Common myeloid progenitor, CD34-positive (primary cell): ENCODE measurements at regions not wholly inside any gene's neighbourhood (a gene's known extent, or its start where the extent isn't known, plus 50 kb on each side); places are given as distances from the start of the nearest gene placed in this dataset.

Experiments
- CTCF ChIA-PET: fragments of 350-600 bp; sonication (Branson Sonifier 250); formaldehyde crosslinking; loops from one replicate; lab custom pipeline; 2021; ENCODE audit warnings: antibody characterized with exemption; lab: Charles Lee
- POLR2A ChIA-PET: fragments of 350-600 bp; sonication (Branson Sonifier 250); formaldehyde crosslinking; loops from one replicate; lab custom pipeline; 2021; ENCODE audit warnings: antibody characterized with exemption; lab: Charles Lee
- DNase-seq, 3 donors: peaks; one replicate each; pipeline versions ENCODE4 v3.0.0 to v3.0.0-alpha.2; 2013
- H3K27ac ChIP-seq, 2 experiments: 1 replicate in 1 of 2; 2 replicates in 1 of 2; pipeline ENCODE4 v1.7.0; 2013; ENCODE audit warnings: inconsistent platforms in 2 of 2, low read length in 2 of 2, mild to moderate bottlenecking in 2 of 2, low read depth in 1 of 2, moderate library complexity in 1 of 2; ENCODE audit not compliant: severe bottlenecking in 2 of 2, insufficient read depth in 1 of 2, poor library complexity in 1 of 2
- H3K27me3 ChIP-seq, 5 experiments: replicated peaks in 2 of 5; 1 replicate in 3 of 5; 2 replicates in 2 of 5; pipeline versions ENCODE4 v1.6.1 to v1.7.0; 2013; ENCODE audit warnings: low read length in 4 of 5, mild to moderate bottlenecking in 2 of 5, moderate library complexity in 2 of 5, inconsistent platforms in 1 of 5; ENCODE audit not compliant: insufficient read depth in 5 of 5, control insufficient read depth in 4 of 5
- H3K36me3 ChIP-seq, 4 experiments: 1 replicate in 2 of 4; 2 replicates in 2 of 4; pipeline versions ENCODE4 v1.6.1 to v1.7.0; 2013; ENCODE audit warnings: low read length in 3 of 4, control low read depth in 1 of 4, mild to moderate bottlenecking in 1 of 4; ENCODE audit not compliant: control insufficient read depth in 4 of 4, insufficient read depth in 4 of 4
- H3K4me1 ChIP-seq, 4 experiments: 1 replicate in 3 of 4; 2 replicates in 1 of 4; pipeline versions ENCODE4 v1.6.1 to v1.7.1; 2013; ENCODE audit warnings: low read length in 3 of 4, mild to moderate bottlenecking in 3 of 4, control low read depth in 1 of 4, inconsistent platforms in 1 of 4, moderate library complexity in 1 of 4; ENCODE audit not compliant: control insufficient read depth in 4 of 4, insufficient read depth in 4 of 4; ENCODE audit errors: control extremely low read depth in 1 of 4
- H3K4me3 ChIP-seq, 7 experiments: 1 replicate in 4 of 7; 2 replicates in 3 of 7; pipeline versions ENCODE4 v1.5.1 to v1.7.0; 2013; ENCODE audit warnings: mild to moderate bottlenecking in 7 of 7, low read length in 6 of 7, moderate library complexity in 6 of 7, inconsistent platforms in 2 of 7, low read depth in 2 of 7, control low read depth in 1 of 7; ENCODE audit not compliant: insufficient read depth in 4 of 7, control insufficient read depth in 1 of 7; ENCODE audit errors: extremely low read depth in 1 of 7
- H3K9me3 ChIP-seq, 5 experiments: 1 replicate in 4 of 5; 2 replicates in 1 of 5; pipeline versions ENCODE4 v1.6.1 to v1.7.1; 2013; ENCODE audit warnings: low read length in 4 of 5, mild to moderate bottlenecking in 2 of 5, inconsistent platforms in 1 of 5, low read depth in 1 of 5, moderate library complexity in 1 of 5; ENCODE audit not compliant: control insufficient read depth in 4 of 5, insufficient read depth in 2 of 5; ENCODE audit errors: control extremely low read depth in 1 of 5
- WGBS: methylation state at CpG from one replicate; pipeline ENCODE4 v1.1.5; 2013; ENCODE audit not compliant: insufficient coverage; 5-methylcytosine and 5-hydroxymethylcytosine counted together

GRCh38 chr14:53896726-53897125 is 59.9 kb downstream of the BMP4 start:
- ChIA-PET POLR2A (no interaction called here), CTCF (no interaction called here)
- H3K27me3 ChIP-seq = peaks cover 2 to 14% (median 3%) of the 10 kb centered on the region in 5 experiments
- no CpG with 5 or more reads among the region's 1 CpG for WGBS
- no peaks in the 10 kb centered on the region for H3K9me3 ChIP-seq
- H3K4me3 ChIP-seq = no peak overlapping the region
- DNase-seq = no peak
- H3K27ac ChIP-seq = no peak overlapping the region
- H3K4me1 ChIP-seq = no peaks in the 10 kb centered on the region
- no peaks in the 10 kb centered on the region for H3K36me3 ChIP-seq

GRCh38 chr14:53894456-53894855 is 62.2 kb downstream of the BMP4 start:
- DNase-seq = no peak
- no CpG with 5 or more reads among the region's 2 CpGs for WGBS
- H3K4me1 ChIP-seq = no peaks in the 10 kb centered on the region

GRCh38 chr14:53893374-53893773 is 63.3 kb downstream of the BMP4 start:
- CTCF ChIA-PET = no interaction called here
- peaks cover 2 to 16% (median 4%) of the 10 kb centered on the region in 5 experiments for H3K27me3 ChIP-seq
- POLR2A ChIA-PET = no interaction called here
- H3K4me3 ChIP-seq = no peak overlapping the region
- no peak for DNase-seq
- no CpG with 5 or more reads among the region's 2 CpGs for WGBS
- H3K9me3 ChIP-seq = no peaks in the 10 kb centered on the region
- no peaks in the 10 kb centered on the region for H3K4me1 ChIP-seq
- no peak overlapping the region for H3K27ac ChIP-seq
- H3K36me3 ChIP-seq = no peaks in the 10 kb centered on the region

More at GRCh38 chr14:53894456-53894855, 62.2 kb downstream of the BMP4 start:
- Histone ChIP-seq H3K4me3 (no peak overlapping the region), H3K36me3 (no peaks in the 10 kb centered on the region), H3K9me3 (no peaks in the 10 kb centered on the region), H3K27ac (no peak overlapping the region), H3K27me3 (peaks cover 2 to 16% (median 4%) of the 10 kb centered on the region in 5 experiments)
- ChIA-PET POLR2A (no interaction called here), CTCF (no interaction called here)

- no peaks in the 10 kb centered on the region for H3K9me3 ChIP-seq
- H3K27ac ChIP-seq = no peak overlapping the region
- H3K4me3 ChIP-seq = no peak overlapping the region
- no peaks in the 10 kb centered on the region for H3K36me3 ChIP-seq
- ChIA-PET CTCF (no interaction called here), POLR2A (no interaction called here)
- no peak for DNase-seq
- H3K27me3 ChIP-seq = peaks cover 2 to 10% (median 4%) of the 10 kb centered on the region in 5 experiments
- 51% methylated on average over 2 of the region's 3 CpGs for WGBS
- H3K4me1 ChIP-seq = no peaks in the 10 kb centered on the region
Observed at GRCh38 chr14:53890611-53891101, 66.0 kb downstream of the BMP4 start.

- H3K4me1 ChIP-seq = no peaks in the 10 kb centered on the region
Observed at GRCh38 chr14:53888535-53889386, 67.9 kb downstream of the BMP4 start.

DNA sequence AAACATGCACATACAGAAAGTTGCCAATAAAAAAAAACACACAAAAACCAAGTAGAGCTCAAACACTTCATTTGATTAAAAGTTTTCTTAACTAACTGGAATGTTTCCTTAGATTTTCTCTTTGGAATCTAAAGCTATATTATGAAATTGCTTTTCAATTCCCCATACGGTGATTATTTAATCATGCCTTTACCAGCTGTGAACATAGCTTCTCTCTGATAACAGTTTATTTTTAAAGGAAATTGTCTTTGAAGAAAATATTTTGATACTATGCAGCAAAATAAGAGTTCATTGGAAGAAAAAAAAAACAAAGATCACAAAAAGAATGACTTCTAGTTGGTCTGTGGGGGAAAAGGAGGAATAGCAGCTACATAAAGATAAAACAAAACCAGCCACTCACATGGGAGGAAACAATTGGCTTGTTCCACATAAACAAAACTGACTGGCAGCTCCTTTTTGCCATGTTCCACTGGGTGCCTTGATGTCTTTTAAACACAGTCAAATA is 71.4 kb downstream of the BMP4 start:
- POLR2A ChIA-PET = no interaction called here
- Histone ChIP-seq H3K9me3 (no peaks in the 10 kb centered on the region), H3K4me3 (no peak overlapping the region), H3K36me3 (no peaks in the 10 kb centered on the region), H3K4me1 (no peaks in the 10 kb centered on the region), H3K27me3 (peaks cover 0 to 10% (median 3%) of the 10 kb centered on the region in 5 experiments), H3K27ac (no peak overlapping the region)
- DNase-seq = no peak
- CTCF ChIA-PET = interaction anchor here (1.3 kb wide), 1 partner anchor 9 kb away, joined by 3 read pairs; no protein-coding TSS in a partner anchor
- no CpG with 5 or more reads among the region's 1 CpG for WGBS

More at GRCh38 chr14:53888535-53889386, 67.9 kb downstream of the BMP4 start:
- 94% methylated on average over 2 of the region's 3 CpGs for WGBS
- Histone ChIP-seq H3K36me3 (no peaks in the 10 kb centered on the region), H3K27me3 (peaks cover 2 to 14% (median 4%) of the 10 kb centered on the region in 5 experiments), H3K4me3 (no peak overlapping the region), H3K9me3 (no peaks in the 10 kb centered on the region), H3K27ac (no peak overlapping the region)
- ChIA-PET CTCF (interaction anchor here (1.1 kb wide), 1 partner anchor 24 kb away, joined by 3 read pairs; no protein-coding TSS in a partner anchor), POLR2A (no interaction called here)
- DNase-seq = no peak

GRCh38 chr14:53884601-53885000 is 72.0 kb downstream of the BMP4 start:
- H3K36me3 ChIP-seq = no peaks in the 10 kb centered on the region
- DNase-seq = no peak
- ChIA-PET CTCF (interaction anchor here (1.3 kb wide), 1 partner anchor 9 kb away, joined by 3 read pairs; no protein-coding TSS in a partner anchor), POLR2A (no interaction called here)
- H3K27ac ChIP-seq = no peak overlapping the region
- no peak overlapping the region for H3K4me3 ChIP-seq
- peaks cover 0 to 10% (median 2%) of the 10 kb centered on the region in 5 experiments for H3K27me3 ChIP-seq
- no peaks in the 10 kb centered on the region for H3K4me1 ChIP-seq
- WGBS = 100% methylated on average over 1 of the region's 1 CpG
- H3K9me3 ChIP-seq = no peaks in the 10 kb centered on the region
